Daoy (cell line): ENCODE measurements at regions not wholly inside any gene's neighbourhood (a gene's known extent, or its start where the extent isn't known, plus 50 kb on each side); places are given as distances from the start of the nearest gene placed in this dataset.

Source experiments
- DNase-seq: peaks from one replicate; pipeline ENCODE4 v3.0.0-alpha.2; 2015; ENCODE audit warnings: low read depth

DNA sequence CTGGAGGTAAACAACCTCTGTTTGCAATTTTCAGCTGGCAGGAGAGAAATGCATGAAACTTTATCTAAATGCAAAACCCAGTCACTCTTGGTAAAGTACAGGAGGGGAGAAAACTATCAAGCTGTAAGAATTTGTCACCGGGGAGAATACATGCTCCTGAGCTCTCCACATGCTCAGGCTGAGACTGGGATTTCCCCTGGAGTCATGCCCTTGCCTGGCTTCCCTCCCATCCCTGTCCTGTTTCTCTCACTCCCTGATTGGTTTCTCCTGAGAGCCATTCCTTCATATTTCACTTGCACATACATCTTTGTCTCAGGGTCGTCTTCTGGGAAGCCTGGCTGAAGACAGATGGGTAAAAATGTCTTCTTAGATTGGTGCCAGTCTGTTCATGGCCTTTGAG is 52.9 kb upstream of the SPATS2L start:
- peak; percentile 34 for DNase-seq

DNA sequence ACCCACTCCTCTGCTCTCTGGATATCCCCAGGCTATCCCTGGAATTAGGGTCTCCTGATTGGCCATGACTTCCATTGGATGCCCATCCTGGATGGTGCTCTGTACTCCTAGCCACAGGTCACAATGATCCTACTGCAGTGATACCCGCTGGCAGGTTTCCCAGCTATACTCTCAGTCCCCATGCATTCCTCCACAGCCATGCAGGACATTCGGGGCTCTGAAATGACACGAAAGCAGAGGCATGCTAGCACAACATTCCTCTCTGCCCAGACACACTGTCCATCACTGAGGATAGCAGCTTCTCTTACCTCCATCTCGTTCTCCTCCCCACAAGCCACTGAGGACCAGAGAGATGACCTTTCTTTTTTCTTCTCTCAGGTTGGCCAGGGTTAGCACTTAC is 51.7 kb upstream of the SPATS2L start:
- DNase-seq, result no peak

DNA sequence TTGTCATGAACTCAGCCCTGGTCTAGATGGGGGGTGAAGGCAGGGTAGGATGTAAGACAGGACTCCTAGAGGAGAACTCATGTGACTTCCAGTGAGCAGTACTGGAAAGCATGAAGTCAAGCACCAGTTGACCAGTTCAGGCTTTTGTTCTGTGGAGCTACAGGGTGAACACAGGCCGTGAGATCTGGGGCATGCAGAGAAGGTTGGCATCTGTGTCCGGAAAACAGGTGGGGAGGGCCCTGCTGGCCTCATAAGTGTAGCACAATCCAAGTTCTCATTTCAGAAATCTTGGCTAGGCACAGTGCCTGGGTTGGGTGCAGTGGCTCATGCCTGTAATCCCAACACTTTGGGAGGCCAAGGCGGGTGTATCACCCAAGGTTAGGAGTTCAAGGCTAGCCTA is 50.9 kb upstream of the SPATS2L start:
- no peak for DNase-seq
